ENCODE measurements at regions not wholly inside any gene's neighbourhood (a gene's known extent, or its start where the extent isn't known, plus 50 kb on each side); places are given as distances from the start of the nearest gene placed in this dataset.

DNA sequence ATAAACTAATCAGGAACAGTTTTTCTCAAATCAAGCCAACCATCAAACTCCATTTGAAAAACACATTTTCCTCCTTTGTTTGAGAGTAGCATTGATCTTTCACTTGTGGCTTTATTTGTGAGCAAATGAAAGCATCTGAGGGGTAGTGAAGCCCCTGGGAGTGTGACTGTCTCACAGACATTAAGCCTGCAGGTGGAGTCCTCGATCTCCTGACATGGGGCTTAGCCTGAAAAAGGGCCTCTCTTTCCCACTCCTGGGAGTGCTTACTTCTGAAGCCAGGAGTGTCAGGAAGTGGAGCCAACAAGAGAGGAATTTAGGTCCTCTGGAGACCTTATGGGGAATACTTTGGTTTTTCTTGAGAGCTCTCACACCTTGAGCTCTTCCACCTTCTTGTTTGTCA, 158.2 kb upstream of the SFRP2 start:
- FAIRE-seq (no peak), DNase-seq (ENCODE audit: low read depth) (no peak)
- Histone ChIP-seq H3K27me3 (ENCODE audit: control insufficient read depth, insufficient read depth, low read length) (no peaks in the 10 kb centered on the region), H3K4me3 (ENCODE audit: low read depth, low read length) (no peak overlapping the region), H3K36me3 (ENCODE audit: control insufficient read depth, insufficient read depth, low read length) (no peaks in the 10 kb centered on the region)
- TF ChIP-seq, protein P1, sequence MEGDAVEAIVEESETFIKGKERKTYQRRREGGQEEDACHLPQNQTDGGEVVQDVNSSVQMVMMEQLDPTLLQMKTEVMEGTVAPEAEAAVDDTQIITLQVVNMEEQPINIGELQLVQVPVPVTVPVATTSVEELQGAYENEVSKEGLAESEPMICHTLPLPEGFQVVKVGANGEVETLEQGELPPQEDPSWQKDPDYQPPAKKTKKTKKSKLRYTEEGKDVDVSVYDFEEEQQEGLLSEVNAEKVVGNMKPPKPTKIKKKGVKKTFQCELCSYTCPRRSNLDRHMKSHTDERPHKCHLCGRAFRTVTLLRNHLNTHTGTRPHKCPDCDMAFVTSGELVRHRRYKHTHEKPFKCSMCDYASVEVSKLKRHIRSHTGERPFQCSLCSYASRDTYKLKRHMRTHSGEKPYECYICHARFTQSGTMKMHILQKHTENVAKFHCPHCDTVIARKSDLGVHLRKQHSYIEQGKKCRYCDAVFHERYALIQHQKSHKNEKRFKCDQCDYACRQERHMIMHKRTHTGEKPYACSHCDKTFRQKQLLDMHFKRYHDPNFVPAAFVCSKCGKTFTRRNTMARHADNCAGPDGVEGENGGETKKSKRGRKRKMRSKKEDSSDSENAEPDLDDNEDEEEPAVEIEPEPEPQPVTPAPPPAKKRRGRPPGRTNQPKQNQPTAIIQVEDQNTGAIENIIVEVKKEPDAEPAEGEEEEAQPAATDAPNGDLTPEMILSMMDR (IDR thresholded peaks at IDR 0.05; ENCODE audit: insufficient read depth, low read length, severe bottlenecking) = no peak

DNA sequence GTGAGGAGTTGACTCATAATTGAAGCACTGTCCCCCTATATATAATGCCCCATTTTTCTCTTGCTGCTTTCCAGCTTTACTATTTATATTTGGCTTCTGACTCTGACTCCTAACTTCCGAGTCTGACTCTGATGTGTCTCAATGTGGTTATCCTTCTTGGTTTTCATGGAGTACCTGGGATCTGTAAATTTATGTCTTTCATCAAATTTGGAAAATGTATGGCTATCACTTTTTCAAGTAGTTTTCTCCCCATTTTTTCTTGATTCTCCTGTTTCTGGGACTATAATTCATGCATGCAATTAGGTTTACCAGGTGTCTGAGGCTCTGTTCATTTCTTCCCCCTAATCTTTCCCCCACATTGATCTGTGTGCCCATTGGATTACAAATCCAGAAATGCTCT, 156.8 kb upstream of the SFRP2 start:
- DNase-seq (ENCODE audit: low read depth) = no peak
- no peak overlapping the region for H3K4me3 ChIP-seq (ENCODE audit: low read depth, low read length)
- FAIRE-seq = no peak
- H3K27me3 ChIP-seq (ENCODE audit: control insufficient read depth, insufficient read depth, low read length) = no peaks in the 10 kb centered on the region
- no peaks in the 10 kb centered on the region for H3K36me3 ChIP-seq (ENCODE audit: control insufficient read depth, insufficient read depth, low read length)
- TF ChIP-seq, protein P1 (IDR thresholded peaks at IDR 0.05; ENCODE audit: insufficient read depth, low read length, severe bottlenecking) = no peak

DNA sequence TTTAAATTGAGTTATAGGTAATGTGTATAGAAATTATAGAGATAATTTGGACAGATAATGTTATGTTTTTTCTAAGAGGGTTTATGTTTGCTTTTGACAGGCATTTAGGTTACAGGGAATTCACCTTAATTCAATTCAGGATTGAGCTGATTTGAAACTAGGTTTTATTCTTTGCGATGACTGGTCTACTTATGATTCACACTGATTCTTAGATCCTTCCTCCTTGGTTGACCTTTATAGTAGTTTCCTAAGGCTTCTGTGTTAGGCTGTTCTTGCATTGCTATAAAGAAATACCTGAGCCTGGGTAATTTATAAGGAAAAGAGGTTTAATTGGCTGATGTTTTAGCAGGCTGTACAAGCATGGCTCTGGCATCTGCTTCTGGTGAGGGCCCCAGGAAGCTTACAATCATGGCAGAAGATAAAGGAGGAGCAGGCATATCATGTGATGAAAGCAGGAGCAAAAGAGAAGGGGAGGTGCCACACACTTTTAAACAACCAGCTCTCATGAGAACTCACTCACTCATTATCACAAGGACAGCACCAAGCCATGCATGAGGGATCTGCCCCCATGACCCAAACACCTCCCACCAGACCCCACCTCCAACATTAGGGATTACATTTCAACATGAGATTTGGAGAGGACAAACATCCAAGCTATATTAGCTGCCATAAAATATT, 155.0 kb upstream of the SFRP2 start:
- Histone ChIP-seq H3K27me3 (ENCODE audit: control insufficient read depth, insufficient read depth, low read length) (no peaks in the 10 kb centered on the region), H3K36me3 (ENCODE audit: control insufficient read depth, insufficient read depth, low read length) (no peaks in the 10 kb centered on the region), H3K4me3 (ENCODE audit: low read depth, low read length) (no peak overlapping the region)
- no peak for DNase-seq (ENCODE audit: low read depth)
- TF ChIP-seq, protein P1 (IDR thresholded peaks at IDR 0.05; ENCODE audit: insufficient read depth, low read length, severe bottlenecking) = no peak
- no peak for FAIRE-seq

DNA sequence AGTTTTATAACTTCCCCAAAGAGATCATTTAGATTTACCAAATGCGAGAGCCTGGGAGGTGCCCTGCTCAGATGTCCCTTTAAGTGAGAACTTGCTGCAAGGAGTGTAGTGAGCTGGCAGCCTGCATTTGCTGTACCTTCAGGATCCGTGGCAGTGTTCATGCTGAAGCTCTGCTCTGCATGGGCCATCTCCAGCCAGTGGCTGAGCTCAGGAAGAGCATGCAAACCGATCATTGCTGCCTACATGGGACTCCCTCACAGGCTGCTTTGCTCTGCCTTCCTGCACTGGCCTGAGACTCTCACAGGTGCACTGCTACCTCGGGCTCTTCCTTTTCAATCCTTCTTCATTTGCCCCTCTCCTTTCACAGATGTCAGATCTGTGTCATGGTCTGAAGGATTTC, 152.0 kb upstream of the SFRP2 start:
- TF ChIP-seq, protein P1 (IDR thresholded peaks at IDR 0.05; ENCODE audit: insufficient read depth, low read length, severe bottlenecking) = no peak
- no peaks in the 10 kb centered on the region for H3K27me3 ChIP-seq (ENCODE audit: control insufficient read depth, insufficient read depth, low read length)
- no peak overlapping the region for H3K4me3 ChIP-seq (ENCODE audit: low read depth, low read length)
- DNase-seq (ENCODE audit: low read depth) = no peak
- H3K36me3 ChIP-seq (ENCODE audit: control insufficient read depth, insufficient read depth, low read length) = no peaks in the 10 kb centered on the region
- no peak for FAIRE-seq

DNA sequence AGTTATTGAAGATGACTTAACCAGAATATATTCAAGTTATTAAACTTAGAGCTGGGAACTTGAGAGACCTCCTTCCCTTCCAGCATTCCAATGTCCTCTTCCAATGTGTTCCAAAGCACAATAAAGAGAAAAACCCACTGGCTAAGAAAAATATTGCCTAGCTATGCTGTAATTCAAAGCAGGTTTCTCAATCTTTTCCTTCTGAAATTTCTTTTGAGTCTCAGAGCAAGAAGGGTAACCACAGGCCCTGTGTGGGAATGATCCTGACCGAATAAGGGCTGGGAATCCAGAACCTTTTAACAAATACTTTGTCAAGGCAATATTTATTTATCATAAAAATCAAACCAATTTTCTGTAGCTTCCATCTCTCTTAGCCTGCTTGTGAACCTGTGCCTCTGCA, 150.7 kb upstream of the SFRP2 start:
- no peak for DNase-seq (ENCODE audit: low read depth)
- H3K4me3 ChIP-seq (ENCODE audit: low read depth, low read length) = no peak overlapping the region
- H3K27me3 ChIP-seq (ENCODE audit: control insufficient read depth, insufficient read depth, low read length) = no peaks in the 10 kb centered on the region
- TF ChIP-seq, protein P1 (IDR thresholded peaks at IDR 0.05; ENCODE audit: insufficient read depth, low read length, severe bottlenecking) = no peak
- no peaks in the 10 kb centered on the region for H3K36me3 ChIP-seq (ENCODE audit: control insufficient read depth, insufficient read depth, low read length)
- no peak for FAIRE-seq

DNA sequence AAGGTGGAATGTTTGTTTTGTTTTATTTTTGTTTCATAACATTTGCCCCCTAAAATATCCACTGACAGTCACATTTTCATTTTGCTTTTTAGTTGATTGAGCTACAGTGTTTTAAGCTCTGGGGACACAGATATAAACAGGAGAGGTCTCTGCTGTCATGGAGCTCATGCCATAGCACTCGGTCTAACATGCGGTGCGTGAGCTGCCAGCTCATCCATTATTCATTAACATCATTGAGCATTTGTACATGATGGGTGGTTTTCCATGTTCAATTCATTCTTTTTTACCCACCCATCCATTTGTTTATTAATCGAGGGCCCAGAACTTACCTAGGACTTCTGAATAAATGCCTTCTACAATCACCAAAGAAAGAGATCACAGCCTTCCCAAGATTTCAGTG, 150.1 kb upstream of the SFRP2 start:
- DNase-seq (ENCODE audit: low read depth) (no peak), FAIRE-seq (no peak)
- H3K4me3 ChIP-seq (ENCODE audit: low read depth, low read length) = no peak overlapping the region
- no peaks in the 10 kb centered on the region for H3K36me3 ChIP-seq (ENCODE audit: control insufficient read depth, insufficient read depth, low read length)
- H3K27me3 ChIP-seq (ENCODE audit: control insufficient read depth, insufficient read depth, low read length) = no peaks in the 10 kb centered on the region
- TF ChIP-seq, protein P1 (IDR thresholded peaks at IDR 0.05; ENCODE audit: insufficient read depth, low read length, severe bottlenecking) = no peak
